NCI-H345 treated with DMSO at 0.1 percent for 48 hours (cell line): ENCODE measurements at regions not wholly inside any gene's neighbourhood (a gene's known extent, or its start where the extent isn't known, plus 50 kb on each side); places are given as distances from the start of the nearest gene placed in this dataset.
"Not testable (repeated sequence)": the region's sequence is repeated elsewhere in the genome, so short reads cannot be mapped to it uniquely, and the experiment has no call there.

ENCODE experiments used
- DNase-seq: peaks from one replicate; lab custom pipeline; 2025; ENCODE audit not compliant: unreplicated experiment; lab: John Stamatoyannopoulos, UW

DNA sequence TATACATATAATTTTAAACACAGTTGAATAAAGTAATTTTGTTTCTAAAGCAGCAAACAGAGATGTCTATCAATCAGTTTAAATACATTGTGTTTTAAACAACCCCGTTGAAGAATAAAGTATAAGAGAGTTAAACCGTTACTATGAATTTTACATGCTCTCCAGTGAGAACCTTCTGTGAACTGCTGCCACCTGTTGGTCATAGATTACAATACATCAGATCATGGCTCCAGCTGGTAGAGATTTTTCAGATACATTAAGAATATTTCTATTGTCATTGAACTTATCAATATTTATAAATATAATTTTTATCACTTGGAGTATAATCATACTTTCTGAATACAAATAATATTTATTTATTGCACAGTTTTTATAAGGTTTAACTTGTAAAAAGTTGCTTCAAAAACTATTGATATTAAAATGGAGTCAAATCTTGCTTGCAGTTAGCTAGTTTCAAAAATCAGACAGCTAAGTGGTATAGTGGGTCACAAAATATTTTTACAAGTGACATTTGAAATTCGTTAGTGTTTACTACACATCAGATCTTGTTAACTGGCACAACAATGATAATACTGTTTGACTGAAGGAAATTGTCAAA, 561.2 kb upstream of the PHF14 start:
- DNase-seq: peak; percentile 54

GRCh38 chr7:10418985-10419384, 554.7 kb upstream of the PHF14 start:
- no peak for DNase-seq

DNA sequence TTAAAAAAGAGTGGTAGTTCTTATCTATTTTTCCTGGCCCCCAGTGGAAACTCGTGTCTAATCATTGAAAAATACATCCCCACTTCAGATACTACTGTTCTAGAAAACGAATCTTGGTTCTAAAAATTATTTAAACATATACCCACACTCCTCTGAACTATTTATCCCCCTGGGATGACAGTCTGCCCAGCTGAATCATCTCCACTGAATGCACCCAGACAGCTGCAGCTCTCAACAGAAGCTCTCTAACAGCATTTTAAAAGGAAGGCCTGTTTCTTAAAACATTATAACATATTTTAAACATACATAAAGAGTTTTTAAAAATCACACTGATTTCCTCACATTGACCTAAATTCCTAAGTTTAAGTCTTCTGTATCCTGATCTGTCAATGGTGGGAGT, 544.6 kb upstream of the PHF14 start:
- no peak for DNase-seq

GRCh38 chr7:10429511-10429910, 544.2 kb upstream of the PHF14 start:
- no peak for DNase-seq

DNA sequence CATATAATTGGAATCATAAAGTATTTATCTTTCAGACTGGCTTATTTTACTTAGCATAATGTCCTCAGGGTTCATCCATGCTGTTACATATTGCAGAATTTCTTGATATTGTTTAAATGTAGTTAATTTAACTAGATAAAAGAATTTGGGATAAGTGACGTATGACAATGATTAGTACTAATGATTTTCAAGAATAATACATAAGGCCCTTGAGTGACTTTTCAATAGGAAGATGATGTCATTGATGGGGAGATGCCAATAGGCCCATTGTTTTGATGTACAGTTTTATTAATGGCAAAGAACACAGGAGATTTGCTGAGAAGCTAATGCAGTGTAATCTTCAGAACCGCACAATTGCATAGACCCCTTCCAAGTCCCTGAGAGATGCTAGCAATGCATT, 537.4 kb upstream of the PHF14 start:
- DNase-seq: no peak

DNA sequence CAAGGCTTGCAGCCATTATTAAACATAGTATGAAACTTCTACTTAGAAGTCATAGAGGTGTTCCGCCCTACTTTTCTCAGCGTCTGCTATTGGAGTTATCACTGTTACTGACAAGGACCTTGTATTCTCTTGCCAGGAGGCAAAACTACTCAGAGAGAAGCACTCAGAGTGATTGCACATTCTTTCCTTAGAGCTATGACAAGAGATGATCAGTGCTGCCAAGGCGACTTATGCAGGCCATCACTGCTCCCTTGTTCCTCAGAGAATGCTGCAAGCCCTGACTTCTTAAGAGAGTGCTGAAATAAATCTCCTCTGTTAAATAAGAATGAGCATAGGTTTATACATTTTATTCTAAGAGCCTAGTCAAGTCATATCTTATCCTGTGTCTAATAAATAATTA, 534.6 kb upstream of the PHF14 start:
- DNase-seq: no peak

- DNase-seq: no peak
Observed at GRCh38 chr7:10455936-10456335, 517.7 kb upstream of the PHF14 start.

GRCh38 chr7:10460474-10460873, 513.2 kb upstream of the PHF14 start:
- no peak for DNase-seq

DNA sequence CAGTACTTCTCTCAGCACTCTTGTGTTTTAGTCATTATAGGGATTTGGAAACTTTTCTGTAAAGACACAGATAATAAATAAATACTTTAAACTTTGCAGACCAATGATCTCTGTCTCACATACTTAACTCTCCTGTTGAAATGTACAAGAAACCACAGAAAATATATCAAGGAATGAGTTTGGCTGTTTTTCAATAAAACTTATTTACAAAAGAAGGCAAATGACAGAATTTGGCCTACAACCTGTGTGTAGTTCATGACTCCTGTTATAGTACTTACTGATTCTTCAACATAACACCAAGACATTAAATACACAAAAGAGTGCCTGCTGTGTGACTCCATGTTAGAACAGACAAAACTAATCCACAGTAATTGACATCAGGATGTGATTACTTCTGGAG, 510.0 kb upstream of the PHF14 start:
- no peak for DNase-seq

DNA sequence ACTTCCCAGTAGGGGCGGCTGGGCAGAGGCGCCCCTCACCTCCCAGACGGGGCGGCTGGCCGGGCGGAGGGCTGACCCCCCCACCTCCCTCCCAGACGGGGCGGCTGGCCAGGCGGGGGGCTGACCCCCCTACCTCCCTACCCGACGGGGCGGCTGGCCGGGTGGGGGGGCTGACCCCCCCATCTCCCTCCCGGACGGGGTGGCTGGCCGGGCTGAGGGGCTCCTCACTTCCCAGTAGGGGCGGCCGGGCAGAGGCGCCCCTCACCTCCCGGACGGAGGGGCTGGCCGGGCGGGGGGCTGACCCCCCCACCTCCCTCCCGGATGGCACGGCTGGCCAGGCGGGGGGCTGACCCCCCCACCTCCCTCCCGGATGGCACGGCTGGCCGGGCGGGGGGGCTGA, 508.1 kb upstream of the PHF14 start:
- DNase-seq: not testable (repeated sequence)

DNA sequence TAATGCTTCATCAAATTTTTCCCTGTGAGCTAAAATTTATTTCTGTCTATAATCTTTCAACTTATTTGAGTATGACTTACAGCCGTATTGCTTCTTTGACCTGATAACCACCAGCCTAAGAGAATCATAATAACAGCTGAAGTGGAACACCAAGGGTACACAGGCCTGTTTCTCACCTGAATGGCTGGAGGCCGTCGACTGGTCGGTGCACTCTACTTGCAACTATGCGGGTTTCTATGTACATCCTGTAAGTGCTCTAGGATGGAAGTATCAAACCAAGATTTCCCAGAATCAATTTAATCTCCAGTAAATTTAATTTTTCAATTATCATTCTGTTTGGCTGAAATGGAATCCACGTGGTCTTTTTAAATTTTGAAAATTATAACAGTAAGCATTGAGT, 504.8 kb upstream of the PHF14 start:
- no peak for DNase-seq

GRCh38 chr7:10469476-10469875, 504.2 kb upstream of the PHF14 start:
- no peak for DNase-seq

- DNase-seq: no peak
Observed at GRCh38 chr7:10471280-10472058, 502.2 kb upstream of the PHF14 start.

GRCh38 chr7:10472115-10472514, 501.6 kb upstream of the PHF14 start:
- DNase-seq: no peak

GRCh38 chr7:10473569-10473968, 500.1 kb upstream of the PHF14 start:
- no peak for DNase-seq

DNA sequence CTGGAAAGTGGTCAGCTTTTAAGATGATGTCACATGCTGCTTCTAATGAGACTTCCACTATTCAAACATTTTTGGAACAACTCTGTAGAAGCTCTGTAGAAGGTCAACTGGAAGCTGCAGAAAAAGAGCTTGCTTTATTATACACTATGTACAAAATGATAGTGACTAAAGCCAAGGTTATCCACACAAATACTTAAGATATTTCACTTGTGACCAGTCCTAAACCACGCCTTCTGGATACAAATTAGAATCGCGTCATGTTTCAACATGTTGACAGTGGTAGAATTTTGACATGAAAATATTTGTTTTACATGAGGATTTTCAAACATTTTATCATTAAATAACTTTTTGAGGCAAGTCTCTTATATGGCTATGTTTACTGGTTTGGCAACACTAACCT, 499.6 kb upstream of the PHF14 start:
- DNase-seq: no peak

DNA sequence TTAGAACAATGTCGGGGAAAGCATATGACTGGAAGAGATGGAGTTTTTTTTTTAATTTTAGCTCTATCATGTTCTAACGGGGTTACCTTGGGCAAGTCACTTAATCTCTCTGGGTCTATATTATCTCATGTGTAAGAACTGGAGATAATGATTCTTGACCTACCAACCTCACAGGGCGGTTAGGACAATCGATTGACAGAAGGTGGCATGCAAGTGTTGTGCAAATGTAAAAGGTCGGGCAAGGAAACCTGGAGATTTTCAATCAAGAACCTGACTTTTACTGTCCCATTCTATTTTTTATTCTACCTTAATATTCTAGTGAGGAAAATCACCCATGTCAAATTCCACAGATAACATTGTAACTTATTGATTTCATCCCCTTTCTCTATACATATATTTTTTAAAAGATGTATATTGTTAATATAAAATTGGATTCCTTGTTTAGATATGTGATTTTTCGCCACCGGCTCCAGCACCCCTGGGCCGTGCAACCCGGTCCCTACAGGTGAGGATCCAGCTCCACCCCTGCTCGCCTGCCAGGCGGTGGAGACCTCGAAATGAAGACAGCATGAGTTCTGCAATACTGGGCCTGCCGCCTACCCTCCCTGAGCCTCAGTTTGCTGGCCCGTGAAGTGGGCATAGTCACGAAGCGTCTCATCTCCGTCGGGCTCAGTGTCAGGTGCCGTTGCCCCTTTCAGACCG, 497.6 kb upstream of the PHF14 start:
- no peak for DNase-seq

- no peak for DNase-seq
Observed at GRCh38 chr7:10476642-10477041, 497.0 kb upstream of the PHF14 start.

GRCh38 chr7:10483671-10484070, 490.0 kb upstream of the PHF14 start:
- DNase-seq: no peak

DNA sequence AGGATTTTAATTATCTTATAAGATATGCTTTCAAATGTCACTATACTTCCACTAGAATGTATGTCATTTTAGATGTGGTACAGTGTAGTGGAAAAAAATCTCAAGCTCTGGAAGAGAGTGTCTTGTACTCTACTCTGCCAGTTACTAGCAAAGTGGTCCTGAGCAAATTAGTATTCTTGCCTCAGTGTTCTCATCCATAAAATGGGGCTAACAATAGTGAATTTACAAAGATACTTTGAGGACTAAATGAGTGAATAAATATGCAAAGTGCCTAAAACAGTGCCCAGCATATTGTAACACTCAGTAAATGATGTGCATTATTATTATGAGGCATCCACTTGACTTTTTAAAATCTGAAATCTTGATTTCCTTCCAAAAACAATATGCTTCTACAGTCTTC, 488.9 kb upstream of the PHF14 start:
- no peak for DNase-seq

DNA sequence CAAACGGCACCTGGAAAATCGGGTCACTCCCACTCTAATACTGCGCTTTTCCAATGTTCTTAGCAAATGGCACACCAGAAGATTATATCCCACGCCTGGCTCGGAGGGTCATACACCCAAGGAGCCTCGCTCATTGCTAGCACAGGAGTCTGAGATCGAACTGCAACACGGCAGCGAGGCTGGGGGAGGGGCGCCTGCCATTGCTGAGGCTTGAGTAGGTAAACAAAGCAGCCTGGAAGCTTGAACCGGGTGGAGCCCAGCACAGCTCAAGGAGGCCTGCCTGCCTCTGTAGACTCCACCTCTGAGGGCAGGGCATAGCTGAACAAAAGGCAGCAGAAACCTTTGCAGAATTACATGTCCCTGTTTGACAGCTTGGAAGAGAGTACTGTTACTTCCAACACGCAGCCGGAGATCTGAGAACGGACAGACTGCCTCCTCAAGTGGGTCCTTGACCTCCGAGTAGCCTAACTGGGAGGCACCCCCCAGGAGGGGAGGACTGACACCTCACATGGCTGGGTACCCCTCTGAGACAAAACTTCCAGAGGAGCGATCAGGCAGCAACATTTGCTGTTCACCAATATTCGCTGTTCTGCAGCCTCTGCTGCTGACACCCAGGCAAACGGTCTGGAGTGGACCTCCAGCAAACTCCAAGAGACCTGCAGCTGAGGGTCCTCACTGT, 472.3 kb upstream of the PHF14 start:
- not testable (repeated sequence) for DNase-seq

GRCh38 chr7:10507032-10507431, 466.6 kb upstream of the PHF14 start:
- DNase-seq: no peak
